ENCODE measurements at regions not wholly inside any gene's neighbourhood (a gene's known extent, or its start where the extent isn't known, plus 50 kb on each side); places are given as distances from the start of the nearest gene placed in this dataset.
"Not testable (repeated sequence)": the region's sequence is repeated elsewhere in the genome, so short reads cannot be mapped to it uniquely, and the experiment has no call there.

DNA sequence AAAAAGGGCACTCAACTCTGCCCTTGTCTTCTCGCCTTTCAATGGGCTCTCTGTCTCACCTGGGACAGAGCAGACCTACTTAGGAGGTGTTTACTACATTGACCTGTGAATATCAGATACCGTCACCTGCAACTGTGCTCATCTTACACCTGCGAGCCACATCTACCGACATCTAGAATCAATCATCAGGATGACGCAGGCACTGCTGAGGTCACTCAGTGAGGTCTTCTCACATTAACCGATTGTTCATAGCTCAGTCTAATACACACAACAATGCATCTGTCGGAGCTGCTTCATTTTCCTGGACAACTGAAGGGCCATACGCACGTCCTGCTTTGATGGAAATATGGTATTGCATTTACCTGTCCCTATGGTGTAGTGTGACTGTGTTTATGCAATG, 211.9 kb downstream of the FGF9 start:
- no peak for DNase-seq

- DNase-seq: no peak
These were observed 212.8 kb downstream of the FGF9 start for GRCh38 chr13:21883713-21884112.

DNA sequence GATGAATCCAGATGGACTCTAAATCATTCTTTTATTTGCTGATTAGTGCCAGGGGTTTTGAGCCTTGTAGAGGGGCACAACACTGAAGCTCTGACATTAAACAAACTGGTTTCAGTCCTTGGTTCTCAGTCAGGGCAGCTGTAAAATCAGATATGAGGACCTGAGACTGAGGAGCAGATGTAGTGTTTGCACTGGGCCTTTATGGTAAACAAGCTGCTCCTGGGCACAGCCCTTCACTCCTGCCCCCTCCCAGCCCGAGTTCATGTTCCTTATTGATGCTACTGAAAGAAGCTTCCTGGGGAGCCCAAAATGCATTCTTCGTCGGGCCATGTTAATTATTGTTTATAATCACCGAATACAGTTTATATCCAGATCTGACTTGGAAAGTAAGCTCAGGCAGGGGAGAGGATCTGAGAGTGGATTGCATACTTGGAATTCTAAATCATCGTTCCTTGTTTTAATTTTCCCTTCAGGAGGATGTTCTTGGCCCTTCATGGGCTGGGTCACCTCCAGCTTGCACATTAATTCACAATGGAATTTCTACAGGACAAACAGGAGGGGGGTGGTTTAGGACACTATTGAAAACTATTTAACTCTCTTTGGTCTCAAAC, 213.5 kb downstream of the FGF9 start:
- no peak for DNase-seq

- DNase-seq: no peak
These were observed 214.2 kb downstream of the FGF9 start for GRCh38 chr13:21884965-21885567.

DNA sequence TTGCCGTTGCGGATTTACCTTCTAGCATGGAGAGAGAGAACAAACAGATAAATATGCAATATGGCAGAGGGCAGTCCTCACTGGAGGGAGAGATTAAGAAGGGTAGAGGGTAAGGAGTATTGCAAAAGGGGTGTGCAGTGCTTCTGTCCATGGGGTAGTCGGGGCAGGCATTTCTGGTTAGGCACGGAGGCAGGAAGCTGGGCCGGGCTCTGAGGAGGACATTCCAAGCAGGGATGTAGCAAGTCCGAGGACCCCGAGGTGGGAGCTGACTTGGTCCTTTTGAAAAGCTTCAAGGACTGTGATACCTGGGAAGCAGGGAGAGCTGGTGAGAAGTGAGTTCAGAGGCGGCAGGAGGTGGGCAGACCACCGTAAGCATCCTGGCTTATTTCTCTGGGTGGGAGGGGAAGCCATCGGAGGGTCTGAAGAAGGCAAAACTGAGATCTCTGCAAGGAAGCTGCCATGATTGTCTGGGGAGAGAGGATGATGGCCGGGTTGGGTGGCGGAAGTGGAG, 214.9 kb downstream of the FGF9 start:
- DNase-seq: no peak

DNA sequence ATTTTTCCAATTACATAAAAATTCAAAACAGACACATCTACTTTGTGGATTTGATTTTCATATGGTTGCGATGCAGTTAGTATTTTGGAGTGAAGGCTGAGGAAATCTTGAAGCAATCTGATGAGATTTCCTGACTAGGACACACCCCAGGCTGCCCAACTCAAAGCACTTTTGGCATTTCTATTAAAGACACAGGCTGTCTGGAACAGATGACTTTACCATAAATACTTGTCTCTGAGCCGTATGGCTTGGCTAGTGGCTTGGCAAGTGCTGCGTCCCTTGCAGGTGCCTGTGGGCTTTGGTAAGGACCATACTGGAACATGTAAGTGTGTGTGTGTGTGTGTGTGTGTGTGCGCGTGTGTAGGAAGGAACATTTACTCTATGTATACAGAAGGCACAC, 218.8 kb downstream of the FGF9 start:
- DNase-seq: no peak

DNA sequence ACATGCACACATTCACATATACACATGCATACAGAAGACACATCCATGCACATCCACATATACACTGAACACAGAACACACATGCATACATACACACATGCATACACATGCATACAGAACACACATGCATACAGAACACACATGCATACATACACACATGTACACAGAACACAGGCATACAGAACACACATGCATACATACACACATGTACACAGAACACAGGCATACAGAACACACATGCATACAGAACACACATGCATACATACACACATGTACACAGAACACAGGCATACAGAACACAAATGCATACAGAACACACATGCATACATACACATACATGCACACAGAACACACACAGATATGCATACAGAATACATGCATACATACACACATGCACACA, 219.3 kb downstream of the FGF9 start:
- DNase-seq: not testable (repeated sequence)

GRCh38 chr13:21894091-21894490, 223.2 kb downstream of the FGF9 start:
- DNase-seq: no peak

GRCh38 chr13:21894703-21895699, 224.1 kb downstream of the FGF9 start:
- no peak for DNase-seq

DNA sequence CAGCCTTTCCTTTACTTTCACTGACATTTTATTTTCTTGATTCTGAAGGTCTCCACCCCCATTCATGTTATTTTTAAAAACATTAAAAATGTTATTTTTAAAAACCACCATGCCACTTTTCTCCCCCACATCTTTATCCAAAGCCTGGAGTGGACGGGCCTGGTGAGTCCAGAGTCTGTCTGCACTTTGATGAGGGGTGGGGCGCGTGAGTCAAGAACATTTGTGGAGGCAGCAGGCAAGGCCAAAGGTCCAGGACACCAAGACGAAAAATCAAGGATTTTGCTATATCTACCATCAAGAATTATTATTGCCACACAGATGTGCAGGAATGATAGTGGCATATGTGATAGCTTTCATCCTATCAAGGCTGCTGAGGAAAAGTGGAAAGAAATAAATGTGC, 224.9 kb downstream of the FGF9 start:
- no peak for DNase-seq

- no peak for DNase-seq
These were observed 226.3 kb downstream of the FGF9 start for GRCh38 chr13:21897161-21897560.

GRCh38 chr13:21898459-21898858, 227.6 kb downstream of the FGF9 start:
- DNase-seq: no peak

DNA sequence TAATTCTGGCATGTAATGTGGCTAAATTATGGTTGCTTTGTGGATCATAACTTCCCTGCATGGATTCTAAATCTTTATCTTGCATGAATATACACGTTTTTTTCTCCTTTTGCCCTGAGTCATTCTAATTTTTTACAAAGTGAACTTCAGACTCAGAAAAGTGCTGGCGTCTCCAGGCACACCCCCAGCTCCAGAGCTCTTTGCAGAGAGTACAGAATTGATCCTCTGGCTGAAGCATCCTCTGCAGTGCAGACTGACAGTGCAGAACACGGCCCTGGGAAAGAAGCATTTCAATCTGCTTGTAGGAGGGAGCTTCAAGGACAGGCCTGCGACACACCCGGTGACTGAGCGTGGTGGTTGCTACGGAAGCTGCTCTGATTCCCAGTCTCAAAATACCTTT, 228.1 kb downstream of the FGF9 start:
- no peak for DNase-seq

DNA sequence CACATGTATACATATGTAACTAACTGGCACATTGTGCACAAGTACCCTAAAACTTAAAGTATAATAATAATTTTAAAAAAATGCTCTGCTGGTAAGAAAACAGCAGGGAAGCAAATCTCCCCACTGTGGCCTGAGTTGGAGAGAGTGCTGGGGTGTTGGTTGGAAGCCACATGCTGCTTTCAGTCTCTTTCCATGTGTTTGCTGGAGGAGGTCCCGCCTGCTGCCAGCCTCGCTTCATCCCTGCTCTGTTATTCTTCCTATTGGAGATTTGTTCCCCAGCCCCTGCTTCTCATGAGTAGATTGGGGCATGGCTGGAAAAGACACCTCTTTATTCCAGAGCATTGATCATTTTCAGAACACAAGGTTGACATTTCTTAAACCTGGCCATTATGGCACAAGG, 230.5 kb downstream of the FGF9 start:
- no peak for DNase-seq

DNA sequence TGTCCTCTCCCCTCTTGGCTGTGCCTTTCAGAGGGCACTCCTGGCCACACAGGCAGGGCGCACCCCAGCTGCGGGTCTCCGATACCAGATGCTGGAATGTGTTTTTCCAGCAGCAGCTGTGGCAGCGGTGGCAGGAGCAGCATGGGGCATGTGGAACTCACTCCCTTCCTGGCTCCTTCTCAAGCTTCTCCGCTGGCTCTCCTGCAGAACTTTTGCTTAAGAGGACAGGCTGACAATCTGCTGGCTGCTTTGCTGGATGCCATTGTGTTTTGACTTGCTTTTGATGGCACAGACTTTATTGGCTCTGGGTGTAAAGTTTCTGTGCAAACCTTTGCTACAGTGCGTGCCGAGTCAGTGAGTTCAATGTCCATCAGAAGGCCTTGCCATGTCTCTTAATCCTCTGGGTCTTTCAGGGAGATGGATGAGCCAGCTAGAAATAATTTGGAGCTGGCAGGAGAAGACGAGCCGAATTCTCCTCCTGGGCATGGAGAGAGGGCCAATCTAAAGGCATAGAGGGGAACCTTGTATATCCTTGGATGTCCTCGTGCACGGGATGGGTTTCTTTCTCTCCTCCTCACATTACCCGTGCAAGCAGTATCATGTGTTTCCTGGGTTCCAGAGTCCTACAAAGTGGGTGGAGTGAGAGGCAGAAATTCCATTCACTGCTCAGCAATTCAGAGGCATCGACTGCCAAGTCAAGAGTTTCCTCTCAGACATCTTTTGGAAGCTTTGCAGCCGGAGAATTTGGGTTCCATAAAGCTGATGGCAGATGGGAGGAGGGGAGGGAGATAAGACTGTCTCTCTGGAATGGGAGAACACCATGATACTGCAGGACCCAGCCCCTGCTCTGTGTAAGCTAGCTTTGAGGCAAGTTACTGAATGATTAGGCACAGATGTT, 231.2 kb downstream of the FGF9 start:
- no peak for DNase-seq

GRCh38 chr13:21902709-21903098, 231.8 kb downstream of the FGF9 start:
- DNase-seq: no peak

DNA sequence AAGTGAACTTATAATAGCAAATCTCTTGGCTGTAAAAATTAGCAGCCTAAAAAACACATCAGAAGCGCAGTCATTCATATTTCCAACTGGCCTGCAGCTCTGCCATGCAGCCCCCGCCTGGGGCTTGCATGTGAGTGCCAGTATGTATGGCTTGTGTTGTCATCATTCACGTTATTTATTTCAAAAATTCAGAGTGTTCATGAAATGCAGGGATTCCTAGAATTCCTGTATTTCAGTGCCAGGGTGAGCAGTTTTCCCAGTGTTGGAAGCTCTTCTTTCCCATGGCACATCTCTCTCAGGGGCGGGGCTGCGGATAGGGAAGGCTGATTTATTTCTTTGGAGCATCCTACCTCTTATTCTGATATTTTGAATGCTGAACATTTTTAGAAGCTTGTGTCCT, 234.6 kb downstream of the FGF9 start:
- DNase-seq: no peak

DNA sequence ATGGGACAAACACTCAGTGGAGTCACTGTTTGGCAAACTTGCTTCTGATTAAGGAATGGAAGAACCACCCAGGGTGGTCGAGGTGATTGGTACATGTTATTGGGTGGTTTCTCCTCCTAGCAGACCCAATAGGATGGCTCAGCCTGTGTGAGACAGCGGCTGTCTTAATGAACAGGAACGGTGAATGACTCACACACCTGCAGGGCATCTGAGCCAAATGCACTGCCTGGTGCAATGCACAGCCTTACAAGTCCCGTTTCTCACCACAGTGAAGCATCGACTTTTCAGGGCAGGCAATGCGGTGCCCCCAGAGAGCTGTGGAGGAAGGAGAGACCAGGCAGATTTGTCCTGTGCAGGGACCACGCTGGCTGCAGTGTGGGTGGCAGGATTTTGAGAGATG, 238.5 kb downstream of the FGF9 start:
- no peak for DNase-seq

GRCh38 chr13:21910546-21910945, 239.7 kb downstream of the FGF9 start:
- no peak for DNase-seq

GRCh38 chr13:21911646-21912298, 240.9 kb downstream of the FGF9 start:
- no peak for DNase-seq

DNA sequence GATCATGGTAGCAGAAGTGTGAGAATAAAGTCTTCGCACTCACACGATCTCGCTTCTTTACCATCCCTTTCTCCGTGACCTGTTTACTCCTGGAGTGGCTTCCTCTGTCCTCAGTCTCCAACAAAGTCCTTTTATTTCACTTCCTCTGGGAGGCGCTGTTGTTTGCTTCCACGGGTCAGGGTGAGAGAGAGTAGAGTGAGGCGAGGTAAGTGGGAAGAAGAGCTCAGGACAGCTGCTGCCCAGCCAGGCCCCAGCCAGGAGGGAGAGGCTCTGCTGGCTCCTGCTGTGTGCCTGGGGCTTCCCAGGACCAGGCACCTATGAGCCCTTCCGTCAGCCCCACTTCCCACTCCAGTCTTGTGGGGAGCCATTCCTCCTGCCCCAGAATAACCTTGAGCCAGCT, 242.1 kb downstream of the FGF9 start:
- DNase-seq: no peak
